22Rv1 (cell line): ENCODE measurements at regions not wholly inside any gene's neighbourhood (a gene's known extent, or its start where the extent isn't known, plus 50 kb on each side); places are given as distances from the start of the nearest gene placed in this dataset.

Experiments used
- ZFX ChIP-seq: fragments of 450-650 bp; IDR thresholded peaks from 2 replicates; pipeline ENCODE4 v1.6.1; 2017; ENCODE audit warnings: antibody characterized with exemption, borderline replicate concordance
- TF ChIP-seq, protein P1 (sequence below): fragments of 450-650 bp; IDR thresholded peaks from 2 replicates; pipeline ENCODE4 v1.5.1; 2017; ENCODE audit warnings: mild to moderate bottlenecking

- TF ChIP-seq, protein P1, sequence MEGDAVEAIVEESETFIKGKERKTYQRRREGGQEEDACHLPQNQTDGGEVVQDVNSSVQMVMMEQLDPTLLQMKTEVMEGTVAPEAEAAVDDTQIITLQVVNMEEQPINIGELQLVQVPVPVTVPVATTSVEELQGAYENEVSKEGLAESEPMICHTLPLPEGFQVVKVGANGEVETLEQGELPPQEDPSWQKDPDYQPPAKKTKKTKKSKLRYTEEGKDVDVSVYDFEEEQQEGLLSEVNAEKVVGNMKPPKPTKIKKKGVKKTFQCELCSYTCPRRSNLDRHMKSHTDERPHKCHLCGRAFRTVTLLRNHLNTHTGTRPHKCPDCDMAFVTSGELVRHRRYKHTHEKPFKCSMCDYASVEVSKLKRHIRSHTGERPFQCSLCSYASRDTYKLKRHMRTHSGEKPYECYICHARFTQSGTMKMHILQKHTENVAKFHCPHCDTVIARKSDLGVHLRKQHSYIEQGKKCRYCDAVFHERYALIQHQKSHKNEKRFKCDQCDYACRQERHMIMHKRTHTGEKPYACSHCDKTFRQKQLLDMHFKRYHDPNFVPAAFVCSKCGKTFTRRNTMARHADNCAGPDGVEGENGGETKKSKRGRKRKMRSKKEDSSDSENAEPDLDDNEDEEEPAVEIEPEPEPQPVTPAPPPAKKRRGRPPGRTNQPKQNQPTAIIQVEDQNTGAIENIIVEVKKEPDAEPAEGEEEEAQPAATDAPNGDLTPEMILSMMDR: no peak
- no peak for TF ChIP-seq ZFX
Observed at GRCh38 chr2:182592691-182593393, 123.2 kb upstream of the DNAJC10 start.
